ENCODE measurements at regions not wholly inside any gene's neighbourhood (a gene's known extent, or its start where the extent isn't known, plus 50 kb on each side); places are given as distances from the start of the nearest gene placed in this dataset.

DNA sequence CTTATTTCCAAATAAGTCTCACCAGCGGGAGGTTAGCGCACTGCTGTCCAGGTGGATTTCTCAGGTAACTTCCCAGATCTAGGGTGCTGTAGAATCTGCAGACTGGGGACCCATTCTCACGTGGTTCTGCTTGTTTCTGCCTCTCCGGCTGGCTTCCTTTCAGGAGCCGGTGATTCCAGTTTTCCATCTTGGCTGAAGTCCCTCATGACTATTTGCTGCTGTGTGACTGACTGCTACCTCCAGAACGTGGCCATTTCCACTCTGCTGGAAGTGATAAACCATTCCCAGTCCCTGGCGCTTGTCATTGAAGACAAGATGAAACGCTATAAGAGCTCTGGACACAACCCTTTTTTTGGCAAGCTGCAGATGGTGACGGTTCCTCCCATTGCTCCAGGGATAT lies 76.0 kb downstream of the DOP1B start:
- H3K27me3 ChIP-seq: no peaks in the 10 kb centered on the region
- DNase-seq: no peak
- H3K9me3 ChIP-seq: no peaks in the 10 kb centered on the region; the same call in 1 of the 2 replicates
- H3K36me3 ChIP-seq: no peaks in the 10 kb centered on the region
- H3K4me1 ChIP-seq: no peaks in the 10 kb centered on the region
- TF ChIP-seq, protein P1, sequence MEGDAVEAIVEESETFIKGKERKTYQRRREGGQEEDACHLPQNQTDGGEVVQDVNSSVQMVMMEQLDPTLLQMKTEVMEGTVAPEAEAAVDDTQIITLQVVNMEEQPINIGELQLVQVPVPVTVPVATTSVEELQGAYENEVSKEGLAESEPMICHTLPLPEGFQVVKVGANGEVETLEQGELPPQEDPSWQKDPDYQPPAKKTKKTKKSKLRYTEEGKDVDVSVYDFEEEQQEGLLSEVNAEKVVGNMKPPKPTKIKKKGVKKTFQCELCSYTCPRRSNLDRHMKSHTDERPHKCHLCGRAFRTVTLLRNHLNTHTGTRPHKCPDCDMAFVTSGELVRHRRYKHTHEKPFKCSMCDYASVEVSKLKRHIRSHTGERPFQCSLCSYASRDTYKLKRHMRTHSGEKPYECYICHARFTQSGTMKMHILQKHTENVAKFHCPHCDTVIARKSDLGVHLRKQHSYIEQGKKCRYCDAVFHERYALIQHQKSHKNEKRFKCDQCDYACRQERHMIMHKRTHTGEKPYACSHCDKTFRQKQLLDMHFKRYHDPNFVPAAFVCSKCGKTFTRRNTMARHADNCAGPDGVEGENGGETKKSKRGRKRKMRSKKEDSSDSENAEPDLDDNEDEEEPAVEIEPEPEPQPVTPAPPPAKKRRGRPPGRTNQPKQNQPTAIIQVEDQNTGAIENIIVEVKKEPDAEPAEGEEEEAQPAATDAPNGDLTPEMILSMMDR (IDR thresholded peaks at IDR 0.05; ENCODE audit: low read depth, low read length): no peak
- H3K4me3 ChIP-seq (ENCODE audit: low read depth, low read length): no peak overlapping the region

DNA sequence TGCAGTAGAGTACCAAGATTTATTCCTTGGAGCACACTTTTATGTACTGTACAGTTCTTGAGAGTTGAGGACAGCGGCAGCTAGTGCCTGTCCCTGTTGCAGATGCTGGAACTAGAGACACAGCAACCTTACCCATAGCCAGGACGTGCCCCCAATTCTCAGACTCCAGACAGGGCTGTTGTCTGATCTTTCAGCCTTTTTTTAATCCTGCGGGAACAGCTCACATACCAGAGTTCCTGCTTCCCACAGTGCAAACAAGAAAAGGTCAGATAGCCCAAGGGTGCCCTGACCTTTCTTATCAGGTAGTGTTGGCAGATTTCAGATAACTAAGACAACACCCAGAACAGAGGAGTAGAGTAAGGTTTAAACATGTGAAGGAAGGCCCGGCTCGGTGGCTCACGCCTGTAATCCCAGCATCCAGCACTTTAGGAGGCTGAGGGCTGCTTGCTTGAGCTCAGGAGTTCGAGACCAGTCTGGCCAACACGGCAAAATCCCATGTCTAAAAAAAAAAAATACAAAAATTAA lies 78.5 kb downstream of the DOP1B start:
- DNase-seq: no peak
- TF ChIP-seq, protein P1 (IDR thresholded peaks at IDR 0.05; ENCODE audit: low read depth, low read length): no peak
- H3K36me3 ChIP-seq: no peaks in the 10 kb centered on the region

DNA sequence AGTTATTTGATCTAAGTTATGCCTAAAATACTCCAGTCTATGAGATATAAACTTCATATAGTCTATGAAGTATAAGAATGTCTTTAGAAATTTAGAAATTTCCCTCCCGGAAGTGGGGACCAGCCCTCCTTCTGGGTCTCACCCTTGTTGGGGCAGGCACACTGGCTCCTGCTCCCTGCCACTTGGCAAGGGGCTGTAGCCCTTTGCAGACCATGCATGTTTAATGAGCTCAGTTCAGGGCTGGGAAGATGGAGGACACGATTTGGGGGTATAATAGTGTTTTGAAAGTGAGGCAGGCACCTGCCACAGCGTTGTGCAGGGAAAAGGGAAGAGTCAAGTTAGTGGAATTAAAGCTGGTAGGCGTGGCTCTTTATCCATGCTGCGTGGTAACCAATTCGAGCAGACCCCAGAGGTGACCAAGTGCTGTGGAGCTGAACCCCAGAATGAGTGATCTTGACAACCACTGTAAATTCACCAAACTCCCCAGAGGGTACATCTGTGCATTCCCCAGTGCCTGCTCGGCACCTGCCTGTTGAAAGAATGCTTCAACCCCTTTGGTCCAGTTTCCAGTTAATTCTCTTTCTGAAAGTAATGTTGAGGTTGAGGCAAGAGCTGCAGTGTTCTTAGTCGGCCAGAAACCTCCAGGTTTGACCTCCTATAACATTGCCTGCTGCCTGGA lies 79.6 kb downstream of the DOP1B start:
- no peak for DNase-seq

More for the DNA sequence above, 78.5 kb downstream of the DOP1B start:
- H3K27me3 ChIP-seq: no peaks in the 10 kb centered on the region
- no peaks in the 10 kb centered on the region; the same call in 1 of the 2 replicates for H3K9me3 ChIP-seq
- no peak overlapping the region for H3K4me3 ChIP-seq (ENCODE audit: low read depth, low read length)
- H3K4me1 ChIP-seq: no peaks in the 10 kb centered on the region

DNA sequence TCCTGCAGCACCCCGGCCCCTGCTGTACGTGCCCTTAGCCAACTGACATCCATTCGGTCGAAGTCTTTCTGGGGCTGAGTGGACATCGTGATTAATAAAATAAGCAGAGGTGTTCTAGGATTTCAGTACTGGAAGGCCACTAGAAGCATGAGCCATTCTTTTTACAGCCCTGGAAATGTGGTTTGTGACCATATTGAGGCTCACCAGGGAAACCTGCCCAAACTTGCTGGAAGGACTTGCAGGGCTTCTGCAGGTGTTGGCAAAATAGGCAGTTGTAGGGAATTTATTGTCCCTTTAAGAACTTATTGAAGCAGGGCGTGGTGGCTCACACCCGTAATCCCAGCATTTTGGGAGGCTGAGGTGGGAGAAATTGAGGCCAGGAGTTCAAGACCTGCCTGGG lies 80.8 kb downstream of the DOP1B start:
- H3K27me3 ChIP-seq: no peaks in the 10 kb centered on the region
- H3K9me3 ChIP-seq: no peaks in the 10 kb centered on the region; the same call in 1 of the 2 replicates
- H3K36me3 ChIP-seq: no peaks in the 10 kb centered on the region
- no peak overlapping the region for H3K4me3 ChIP-seq (ENCODE audit: low read depth, low read length)
- no peaks in the 10 kb centered on the region for H3K4me1 ChIP-seq
- no peak for DNase-seq
- TF ChIP-seq, protein P1 (IDR thresholded peaks at IDR 0.05; ENCODE audit: low read depth, low read length): no peak

More for the DNA sequence above, 79.6 kb downstream of the DOP1B start:
- TF ChIP-seq, protein P1 (IDR thresholded peaks at IDR 0.05; ENCODE audit: low read depth, low read length): no peak
- Histone ChIP-seq H3K9me3 (no peaks in the 10 kb centered on the region; the same call in 1 of the 2 replicates), H3K4me1 (no peaks in the 10 kb centered on the region), H3K36me3 (no peaks in the 10 kb centered on the region), H3K4me3 (ENCODE audit: low read depth, low read length) (no peak overlapping the region), H3K27me3 (no peaks in the 10 kb centered on the region)

DNA sequence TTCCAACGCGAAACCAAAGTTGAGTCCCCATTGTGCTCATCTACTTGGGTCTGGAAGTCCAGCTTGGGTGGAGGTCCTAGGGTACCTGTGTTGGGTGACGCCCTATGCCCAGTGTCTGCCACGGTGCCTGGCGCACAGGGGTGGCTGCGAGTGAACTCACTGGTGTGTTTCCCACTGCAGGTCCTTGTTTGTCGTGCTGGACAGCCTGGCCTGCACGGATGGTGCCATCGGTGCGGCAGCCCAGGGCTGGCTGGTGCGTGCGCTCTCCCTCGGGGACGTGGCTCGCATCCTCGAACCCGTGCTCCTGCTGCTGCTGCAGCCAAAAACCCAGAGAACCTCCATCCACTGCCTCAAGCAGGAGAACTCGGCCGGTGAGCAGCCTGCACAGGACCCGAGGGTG lies 80.4 kb upstream of the MORC3 start:
- H3K4me1 ChIP-seq: no peaks in the 10 kb centered on the region
- no peaks in the 10 kb centered on the region for H3K27me3 ChIP-seq
- no peak overlapping the region for H3K4me3 ChIP-seq (ENCODE audit: low read depth, low read length)
- TF ChIP-seq, protein P1 (IDR thresholded peaks at IDR 0.05; ENCODE audit: low read depth, low read length): no peak
- H3K9me3 ChIP-seq: no peaks in the 10 kb centered on the region
- DNase-seq: no peak
- H3K36me3 ChIP-seq: no peaks in the 10 kb centered on the region

DNA sequence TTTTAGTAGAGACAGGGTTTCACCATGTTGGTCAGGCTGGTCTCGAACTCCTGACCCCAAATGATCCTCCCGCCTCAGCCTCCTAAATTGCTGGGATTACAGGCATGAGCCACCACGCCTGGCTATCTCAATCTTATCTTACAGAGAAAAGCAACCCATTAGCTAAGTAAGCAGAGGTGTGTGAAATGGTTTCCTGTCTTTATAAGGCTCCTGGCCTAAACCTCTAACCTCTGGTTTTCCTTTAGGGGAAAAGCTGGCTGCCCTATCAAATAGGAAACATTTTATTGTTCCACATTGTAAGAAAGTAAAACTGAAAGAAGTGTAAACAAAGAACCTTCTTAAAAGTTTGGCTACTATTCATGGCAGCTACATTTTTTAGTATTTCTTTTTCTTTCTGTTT lies 78.3 kb upstream of the MORC3 start:
- TF ChIP-seq, protein P1 (IDR thresholded peaks at IDR 0.05; ENCODE audit: low read depth, low read length): no peak
- Histone ChIP-seq H3K36me3 (no peaks in the 10 kb centered on the region), H3K9me3 (no peaks in the 10 kb centered on the region), H3K27me3 (no peaks in the 10 kb centered on the region), H3K4me3 (ENCODE audit: low read depth, low read length) (no peak overlapping the region), H3K4me1 (no peaks in the 10 kb centered on the region)
- no peak for DNase-seq
